Chondrocyte (in vitro differentiated cells): ENCODE measurements at regions not wholly inside any gene's neighbourhood (a gene's known extent, or its start where the extent isn't known, plus 50 kb on each side); places are given as distances from the start of the nearest gene placed in this dataset.
A peak's percentile ranks its signal among the peaks of the same experiment; 100 is the strongest.

ENCODE experiments used
- DNase-seq: peaks from one replicate; pipeline ENCODE4 v3.0.0; 2021; ENCODE audit warnings: mixed read lengths, low spot score
- H3K27ac Mint-ChIP-seq: one replicate; pipeline ENCODE4 v1.8.0; 2021; ENCODE audit warnings: mild to moderate bottlenecking, moderate library complexity, mixed read lengths; ENCODE audit not compliant: unreplicated experiment
- H3K27me3 Mint-ChIP-seq: 2 replicates; pipeline ENCODE4 v1.8.0; 2021; ENCODE audit warnings: low read depth, mixed read lengths
- H3K36me3 Mint-ChIP-seq: 2 replicates; pipeline ENCODE4 v1.8.0; 2021; ENCODE audit warnings: low read depth, mixed read lengths
- H3K4me1 Mint-ChIP-seq: 2 replicates; pipeline ENCODE4 v1.8.0; 2021; ENCODE audit warnings: low read depth, mild to moderate bottlenecking, mixed read lengths
- H3K4me3 Mint-ChIP-seq: one replicate; pipeline ENCODE4 v1.8.0; 2021; ENCODE audit warnings: mild to moderate bottlenecking, moderate library complexity, mixed read lengths; ENCODE audit not compliant: unreplicated experiment
- H3K9me3 Mint-ChIP-seq: 2 replicates; pipeline ENCODE4 v1.8.0; 2021; ENCODE audit warnings: low read depth, mixed read lengths
- CTCF ChIP-seq: fragments of 200-600 bp; sonication (generic); IDR thresholded peaks from 2 replicates; pipeline ENCODE4 v1.5.0; 2021; ENCODE audit warnings: antibody characterized with exemption, mild to moderate bottlenecking, moderate library complexity

GRCh38 chr17:22600644-22601298 is 908.4 kb downstream of the KCNJ18 start:
- DNase-seq, result no peak
- H3K9me3 Mint-ChIP-seq, result peaks cover 16% of the 10 kb centered on the region
- no peak overlapping the region for H3K27ac Mint-ChIP-seq
- TF ChIP-seq CTCF, result peak; percentile 61
- H3K36me3 Mint-ChIP-seq, result no peaks in the 10 kb centered on the region
- no peaks in the 10 kb centered on the region for H3K4me1 Mint-ChIP-seq
- H3K4me3 Mint-ChIP-seq, result no peak overlapping the region
- no peaks in the 10 kb centered on the region for H3K27me3 Mint-ChIP-seq
